PFSK-1 (cell line): ENCODE measurements at regions not wholly inside any gene's neighbourhood (a gene's known extent, or its start where the extent isn't known, plus 50 kb on each side); places are given as distances from the start of the nearest gene placed in this dataset.

Source experiments
- FOXP2 ChIP-seq: optimal IDR thresholded peaks from 2 replicates; pipeline ENCODE3; 2011; ENCODE audit warnings: borderline replicate concordance, control low read depth, inconsistent platforms; ENCODE audit not compliant: insufficient read depth; ENCODE audit errors: extremely low read length, extremely low read depth
- POLR2AphosphoS5 ChIP-seq: IDR thresholded peaks from 2 replicates; pipeline ENCODE4 v1.6.1; 2012; ENCODE audit warnings: low read depth, mild to moderate bottlenecking, control low read depth, low read length, moderate library complexity
- SIN3A ChIP-seq: IDR thresholded peaks from 2 replicates; pipeline ENCODE4 v1.6.1; 2012; ENCODE audit warnings: mild to moderate bottlenecking, low read length, moderate library complexity, borderline replicate concordance; ENCODE audit not compliant: insufficient read depth
- TAF1 ChIP-seq: IDR thresholded peaks from 2 replicates; pipeline ENCODE4 v1.6.1; 2012; ENCODE audit warnings: low read length, control low read depth, borderline replicate concordance; ENCODE audit not compliant: insufficient read depth
- TF ChIP-seq, protein P1 (sequence below), 2 experiments: IDR thresholded peaks; 2 replicates each; pipeline versions ENCODE4 v1.6.1 to v1.8.0; 2011 to 2012; ENCODE audit warnings: low read depth in 2 of 2, low read length in 2 of 2, control low read depth in 1 of 2, inconsistent platforms in 1 of 2, mild to moderate bottlenecking in 1 of 2, moderate library complexity in 1 of 2; ENCODE audit not compliant: insufficient read depth in 1 of 2

DNA sequence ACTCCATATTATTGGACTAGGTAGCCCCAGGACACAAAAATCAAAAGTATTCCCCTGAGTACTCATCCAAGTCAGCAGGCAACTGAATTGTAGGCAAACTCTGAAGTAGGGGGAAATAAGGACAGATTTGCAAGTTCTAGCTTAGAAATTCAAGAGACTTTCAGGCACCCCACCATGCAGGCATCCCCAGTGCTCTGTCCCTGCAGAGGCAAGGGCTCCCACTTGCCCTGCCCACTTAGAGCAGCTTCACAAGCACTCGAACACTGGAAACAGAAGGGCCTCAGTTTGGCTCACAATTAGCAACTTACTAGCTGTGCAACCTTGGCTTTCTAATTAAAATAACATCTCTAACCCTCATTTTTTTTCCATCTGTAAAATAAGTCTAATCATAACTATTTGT is 209.2 kb downstream of the C7orf25 start:
- TF ChIP-seq TAF1 (no peak), POLR2AphosphoS5 (no peak), SIN3A (no peak), FOXP2 (no peak)
- TF ChIP-seq, protein P1, sequence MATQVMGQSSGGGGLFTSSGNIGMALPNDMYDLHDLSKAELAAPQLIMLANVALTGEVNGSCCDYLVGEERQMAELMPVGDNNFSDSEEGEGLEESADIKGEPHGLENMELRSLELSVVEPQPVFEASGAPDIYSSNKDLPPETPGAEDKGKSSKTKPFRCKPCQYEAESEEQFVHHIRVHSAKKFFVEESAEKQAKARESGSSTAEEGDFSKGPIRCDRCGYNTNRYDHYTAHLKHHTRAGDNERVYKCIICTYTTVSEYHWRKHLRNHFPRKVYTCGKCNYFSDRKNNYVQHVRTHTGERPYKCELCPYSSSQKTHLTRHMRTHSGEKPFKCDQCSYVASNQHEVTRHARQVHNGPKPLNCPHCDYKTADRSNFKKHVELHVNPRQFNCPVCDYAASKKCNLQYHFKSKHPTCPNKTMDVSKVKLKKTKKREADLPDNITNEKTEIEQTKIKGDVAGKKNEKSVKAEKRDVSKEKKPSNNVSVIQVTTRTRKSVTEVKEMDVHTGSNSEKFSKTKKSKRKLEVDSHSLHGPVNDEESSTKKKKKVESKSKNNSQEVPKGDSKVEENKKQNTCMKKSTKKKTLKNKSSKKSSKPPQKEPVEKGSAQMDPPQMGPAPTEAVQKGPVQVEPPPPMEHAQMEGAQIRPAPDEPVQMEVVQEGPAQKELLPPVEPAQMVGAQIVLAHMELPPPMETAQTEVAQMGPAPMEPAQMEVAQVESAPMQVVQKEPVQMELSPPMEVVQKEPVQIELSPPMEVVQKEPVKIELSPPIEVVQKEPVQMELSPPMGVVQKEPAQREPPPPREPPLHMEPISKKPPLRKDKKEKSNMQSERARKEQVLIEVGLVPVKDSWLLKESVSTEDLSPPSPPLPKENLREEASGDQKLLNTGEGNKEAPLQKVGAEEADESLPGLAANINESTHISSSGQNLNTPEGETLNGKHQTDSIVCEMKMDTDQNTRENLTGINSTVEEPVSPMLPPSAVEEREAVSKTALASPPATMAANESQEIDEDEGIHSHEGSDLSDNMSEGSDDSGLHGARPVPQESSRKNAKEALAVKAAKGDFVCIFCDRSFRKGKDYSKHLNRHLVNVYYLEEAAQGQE (IDR thresholded peaks at IDR 0.05; ENCODE audit: insufficient read depth in 1 of 2, low read depth in 2 of 2, low read length in 2 of 2): no peak

DNA sequence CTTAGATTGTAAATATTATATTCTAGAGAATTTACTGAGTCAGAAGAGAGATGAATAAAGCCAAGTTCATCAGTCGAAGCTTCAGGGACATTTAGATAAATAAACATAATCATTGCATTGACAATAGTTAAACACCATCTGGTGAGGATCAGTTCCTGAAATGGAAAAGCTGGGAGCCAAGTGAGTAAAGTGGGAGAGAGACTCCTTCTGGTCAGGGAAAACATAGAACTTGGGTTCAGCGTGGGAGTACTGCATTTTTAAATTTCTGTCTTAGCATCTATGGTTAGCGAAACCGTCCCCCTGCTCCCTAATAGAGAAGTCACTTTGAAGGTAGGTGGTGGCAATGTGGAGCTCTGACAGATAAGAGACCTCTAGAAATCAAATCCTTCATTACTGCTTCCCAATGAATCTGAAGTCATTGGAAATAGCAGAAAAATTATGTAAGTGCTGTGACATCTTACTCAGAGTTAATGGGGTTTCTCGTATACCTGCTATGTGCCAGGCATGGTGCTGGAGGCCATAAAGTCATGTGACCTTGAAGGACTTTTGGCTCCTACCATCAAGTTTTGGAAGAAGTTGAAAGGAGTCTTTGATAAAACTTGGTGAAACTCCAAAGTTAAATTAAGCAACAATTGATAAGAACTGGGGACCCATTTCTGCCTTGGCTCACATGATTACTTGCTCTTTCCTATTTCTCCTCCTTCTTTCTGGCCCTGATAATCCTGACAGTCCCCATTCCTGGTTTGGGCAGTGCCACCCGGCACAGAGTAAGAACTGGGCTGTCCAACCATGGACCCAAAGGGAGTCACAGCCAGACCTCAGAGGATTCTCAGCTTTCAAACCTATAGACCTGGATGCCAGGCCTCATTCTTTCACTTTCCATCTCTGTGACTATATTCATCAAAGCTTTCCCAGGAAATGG is 211.2 kb downstream of the C7orf25 start:
- no peak for TF ChIP-seq FOXP2
- TF ChIP-seq POLR2AphosphoS5: no peak
- no peak for TF ChIP-seq TAF1
- no peak for TF ChIP-seq SIN3A
- TF ChIP-seq, protein P1 (IDR thresholded peaks at IDR 0.05; ENCODE audit: insufficient read depth in 1 of 2, low read depth in 2 of 2, low read length in 2 of 2): no peak

DNA sequence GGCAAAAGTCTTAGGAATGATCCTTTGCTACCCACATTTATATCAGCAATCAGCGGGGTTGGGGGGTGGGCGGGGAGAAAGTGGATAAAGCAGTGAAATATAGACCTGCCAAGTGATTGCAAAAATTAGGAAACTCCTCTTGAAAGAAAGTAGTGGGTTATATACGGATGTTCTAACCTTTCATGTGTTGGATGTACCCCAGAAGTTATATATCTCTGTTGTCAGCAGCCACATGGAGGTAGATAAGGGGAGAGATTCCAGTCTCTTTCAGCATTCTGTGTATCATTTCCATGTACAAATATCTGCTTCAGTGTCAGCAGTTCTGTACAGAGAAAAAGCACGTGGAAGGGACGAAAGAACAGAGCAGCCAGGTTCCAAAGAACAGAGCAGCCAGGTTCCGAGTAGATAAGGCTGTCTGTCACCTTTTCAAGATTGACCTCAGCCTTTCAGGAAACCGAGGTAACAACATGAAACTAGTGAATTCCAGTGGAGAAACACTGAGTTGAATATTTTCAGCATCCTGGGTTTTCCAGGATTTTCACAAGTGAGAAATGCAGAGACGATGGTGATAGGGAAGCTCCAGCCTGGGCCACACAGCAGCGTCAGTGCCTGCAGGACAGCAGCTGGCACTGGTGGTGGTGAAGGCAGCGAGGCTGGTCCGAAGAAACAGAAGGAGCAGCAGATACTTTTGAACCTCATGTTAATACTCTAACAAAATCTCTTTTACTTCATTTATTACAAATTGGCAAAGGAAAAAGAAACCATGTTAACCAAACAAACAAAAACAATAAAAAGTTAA is 212.3 kb downstream of the C7orf25 start:
- TF ChIP-seq SIN3A: no peak
- TF ChIP-seq, protein P1 (IDR thresholded peaks at IDR 0.05; ENCODE audit: insufficient read depth in 1 of 2, low read depth in 2 of 2, low read length in 2 of 2): no peak
- no peak for TF ChIP-seq TAF1
- TF ChIP-seq FOXP2: no peak
- TF ChIP-seq POLR2AphosphoS5: no peak

DNA sequence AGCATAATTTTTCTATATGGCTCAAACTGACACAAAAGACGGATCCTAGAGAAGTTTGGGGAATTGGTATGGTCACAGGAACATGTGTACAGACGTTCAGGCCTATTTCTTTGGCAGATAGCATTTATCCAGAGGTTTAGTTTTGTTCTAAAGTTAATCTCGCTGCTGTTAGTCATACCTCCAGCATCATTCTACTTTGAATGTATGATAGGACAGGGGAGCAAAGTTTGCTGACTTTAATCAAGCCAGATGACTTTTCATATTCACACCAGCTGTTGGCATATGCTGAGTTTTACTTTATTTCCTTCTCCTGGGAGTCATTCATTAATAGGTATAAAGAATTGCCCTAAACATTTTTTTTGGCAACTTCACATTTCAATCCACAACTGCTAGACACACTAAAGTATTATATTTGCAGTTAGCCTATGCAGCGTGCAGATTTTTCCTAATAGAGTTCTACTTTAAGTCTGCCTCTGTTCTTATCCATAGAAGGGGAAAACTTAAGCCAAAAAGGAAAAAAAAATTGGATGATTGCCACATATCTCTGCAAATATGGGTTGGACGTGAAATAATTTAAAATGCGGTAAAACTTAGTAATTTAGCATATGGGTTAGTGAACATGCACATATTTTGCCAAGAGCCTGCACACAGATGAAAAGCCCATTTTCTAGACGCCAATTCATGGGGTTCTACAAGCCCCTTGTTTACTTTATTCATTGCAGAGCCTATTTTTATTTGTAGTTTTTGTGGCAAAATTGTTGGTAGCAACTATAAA is 213.1 kb downstream of the C7orf25 start:
- no peak for TF ChIP-seq SIN3A

DNA sequence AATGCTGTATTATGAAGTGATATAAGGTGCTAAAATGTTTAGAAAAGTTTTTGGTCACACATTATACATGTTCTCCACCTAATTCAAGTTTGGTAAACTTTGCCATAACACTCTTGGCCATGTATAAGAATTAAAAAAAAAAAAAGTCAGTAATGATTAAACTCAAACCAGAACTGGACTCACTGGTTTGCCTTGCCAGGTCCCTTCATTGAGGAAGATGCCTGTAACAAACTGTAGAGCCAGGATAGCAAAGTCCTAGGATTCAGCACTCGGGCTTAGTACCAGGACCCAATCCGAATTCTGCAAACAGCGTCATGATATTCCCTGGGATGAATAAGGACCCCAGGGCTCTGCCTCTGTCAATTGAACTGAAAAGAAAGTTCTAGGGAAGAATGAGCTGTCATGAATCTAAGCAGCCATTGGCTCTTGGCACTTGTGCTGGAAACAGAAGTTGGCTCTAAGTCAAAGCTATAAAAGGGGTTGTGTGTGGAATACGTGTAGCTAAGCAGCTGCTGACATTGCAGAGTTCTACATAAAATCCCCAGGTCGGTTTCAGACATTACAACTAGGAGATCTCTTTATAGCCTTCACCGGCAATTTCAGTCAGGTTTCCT is 216.9 kb downstream of the C7orf25 start:
- no peak for TF ChIP-seq SIN3A
- no peak for TF ChIP-seq FOXP2
- TF ChIP-seq, protein P1 (IDR thresholded peaks at IDR 0.05; ENCODE audit: insufficient read depth in 1 of 2, low read depth in 2 of 2, low read length in 2 of 2): no peak
- no peak for TF ChIP-seq POLR2AphosphoS5
- TF ChIP-seq TAF1: no peak
